GM21717 (cell line): ENCODE measurements at regions not wholly inside any gene's neighbourhood (a gene's known extent, or its start where the extent isn't known, plus 50 kb on each side); places are given as distances from the start of the nearest gene placed in this dataset.

Source experiments
- ATAC-seq: cut with Tn5 transposase; IDR thresholded peaks from one replicate; pipeline ENCODE4 v1.9.1; 2021; ENCODE audit warnings: mild to moderate bottlenecking, moderate library complexity; ENCODE audit not compliant: unreplicated experiment

GRCh38 chr3:102529452-102529851, 94.6 kb downstream of the ZPLD1 start:
- no peak for ATAC-seq

GRCh38 chr3:102530415-102531181, 95.8 kb downstream of the ZPLD1 start:
- no peak for ATAC-seq

GRCh38 chr3:102531686-102532085, 96.9 kb downstream of the ZPLD1 start:
- ATAC-seq, result no peak

- ATAC-seq, result no peak
Observed at GRCh38 chr3:102532901-102533300, 98.1 kb downstream of the ZPLD1 start.

- no peak for ATAC-seq
Observed at GRCh38 chr3:102533784-102534183, 99.0 kb downstream of the ZPLD1 start.

GRCh38 chr3:102536456-102536855, 101.6 kb downstream of the ZPLD1 start:
- peak; percentile 67 for ATAC-seq

GRCh38 chr3:102537123-102537522, 102.3 kb downstream of the ZPLD1 start:
- ATAC-seq, result no peak

- ATAC-seq, result no peak
Observed at GRCh38 chr3:102544741-102545140, 109.9 kb downstream of the ZPLD1 start.

- no peak for ATAC-seq
Observed at GRCh38 chr3:102545276-102545675, 110.5 kb downstream of the ZPLD1 start.

- no peak for ATAC-seq
Observed at GRCh38 chr3:102553876-102554275, 119.1 kb downstream of the ZPLD1 start.

GRCh38 chr3:102570511-102570910, 135.7 kb downstream of the ZPLD1 start:
- ATAC-seq, result no peak

GRCh38 chr3:102571006-102571405, 136.2 kb downstream of the ZPLD1 start:
- no peak for ATAC-seq

GRCh38 chr3:102571720-102572384, 137.0 kb downstream of the ZPLD1 start:
- ATAC-seq, result no peak

GRCh38 chr3:102573483-102574028, 138.7 kb downstream of the ZPLD1 start:
- no peak for ATAC-seq

- ATAC-seq, result no peak
Observed at GRCh38 chr3:102574355-102574754, 139.5 kb downstream of the ZPLD1 start.

GRCh38 chr3:102576651-102577050, 141.8 kb downstream of the ZPLD1 start:
- ATAC-seq, result no peak

GRCh38 chr3:102577082-102577789, 142.4 kb downstream of the ZPLD1 start:
- ATAC-seq, result no peak

GRCh38 chr3:102580760-102581159, 145.9 kb downstream of the ZPLD1 start:
- no peak for ATAC-seq

GRCh38 chr3:102586485-102586884, 151.7 kb downstream of the ZPLD1 start:
- no peak for ATAC-seq

- no peak for ATAC-seq
Observed at GRCh38 chr3:102593812-102594602, 159.2 kb downstream of the ZPLD1 start.

- ATAC-seq, result no peak
Observed at GRCh38 chr3:102595057-102595456, 160.2 kb downstream of the ZPLD1 start.
